ENCODE measurements at regions not wholly inside any gene's neighbourhood (a gene's known extent, or its start where the extent isn't known, plus 50 kb on each side); places are given as distances from the start of the nearest gene placed in this dataset.

DNA sequence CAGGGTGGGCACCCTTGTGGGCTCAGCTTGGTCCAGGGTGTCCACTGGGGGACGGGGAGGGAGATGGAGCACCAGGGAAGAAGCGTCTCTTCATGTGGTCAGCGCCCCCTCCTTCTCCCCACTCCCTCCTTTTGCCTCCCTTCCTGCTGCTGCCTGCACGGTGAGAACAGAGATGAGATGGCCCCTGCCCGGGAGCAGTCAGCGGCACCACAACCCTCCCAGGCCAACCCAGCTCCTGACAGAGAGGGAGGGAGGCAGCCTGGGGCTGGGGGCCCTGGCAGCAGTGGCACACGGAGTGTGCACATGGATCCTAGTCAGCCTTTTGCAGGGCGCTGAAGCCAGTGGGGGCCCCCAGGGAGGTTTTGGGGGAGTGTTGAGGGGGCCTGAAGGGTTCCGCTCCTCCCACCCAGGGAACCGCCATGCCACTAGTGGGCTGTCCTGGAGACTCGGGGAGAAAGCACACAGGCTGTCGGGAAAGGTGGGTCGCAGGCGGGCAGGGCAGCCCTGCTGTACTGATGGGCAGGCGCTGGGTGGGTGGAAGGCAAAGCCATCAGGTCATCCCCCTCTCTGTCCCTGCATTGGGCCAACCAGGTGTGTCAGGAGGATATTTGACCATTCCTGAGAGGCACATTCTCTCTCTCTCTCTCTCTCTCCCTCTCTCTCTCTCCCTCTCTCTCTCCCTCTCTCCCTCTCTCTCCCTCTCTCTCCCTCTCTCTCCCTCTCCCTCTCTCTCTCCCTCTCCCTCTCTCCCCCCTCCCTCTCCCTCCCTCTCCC is 94.3 kb upstream of the BHLHE23 start:
- Histone ChIP-seq H3K9me3 (ENCODE audit: low read depth, low read length) (no peaks in the 10 kb centered on the region), H3K27ac (no peak overlapping the region), H3K9ac (ENCODE audit: insufficient read length) (no peak overlapping the region), H3K4me3 (no peak overlapping the region), H3K36me3 (ENCODE audit: insufficient read depth, low read length) (no peaks in the 10 kb centered on the region)
- no peak for TF ChIP-seq EZH2 (IDR thresholded peaks at IDR 0.05)
- no peak for TF ChIP-seq FOXP2 (optimal IDR thresholded peaks at IDR 0.05; ENCODE audit: control extremely low read depth, extremely low read length, insufficient read depth)
- TF ChIP-seq POLR2AphosphoS5 (IDR thresholded peaks at IDR 0.05; ENCODE audit: borderline replicate concordance, low read depth, low read length): no peak
- no peak for DNase-seq (ENCODE audit: low read depth, low spot score)

- DNase-seq (ENCODE audit: low read depth, low spot score): no peak
- H3K27ac ChIP-seq: no peak overlapping the region
- H3K9me3 ChIP-seq (ENCODE audit: low read depth, low read length): no peaks in the 10 kb centered on the region
- no peaks in the 10 kb centered on the region for H3K36me3 ChIP-seq (ENCODE audit: insufficient read depth, low read length)
- H3K9ac ChIP-seq (ENCODE audit: insufficient read length): no peak overlapping the region
- no peak for TF ChIP-seq FOXP2 (optimal IDR thresholded peaks at IDR 0.05; ENCODE audit: control extremely low read depth, extremely low read length, insufficient read depth)
- TF ChIP-seq POLR2AphosphoS5 (IDR thresholded peaks at IDR 0.05; ENCODE audit: borderline replicate concordance, low read depth, low read length): no peak
- TF ChIP-seq EZH2 (IDR thresholded peaks at IDR 0.05): no peak
- H3K4me3 ChIP-seq: no peak overlapping the region
These were observed 93.6 kb upstream of the BHLHE23 start for GRCh38 chr20:63100174-63100925.

DNA sequence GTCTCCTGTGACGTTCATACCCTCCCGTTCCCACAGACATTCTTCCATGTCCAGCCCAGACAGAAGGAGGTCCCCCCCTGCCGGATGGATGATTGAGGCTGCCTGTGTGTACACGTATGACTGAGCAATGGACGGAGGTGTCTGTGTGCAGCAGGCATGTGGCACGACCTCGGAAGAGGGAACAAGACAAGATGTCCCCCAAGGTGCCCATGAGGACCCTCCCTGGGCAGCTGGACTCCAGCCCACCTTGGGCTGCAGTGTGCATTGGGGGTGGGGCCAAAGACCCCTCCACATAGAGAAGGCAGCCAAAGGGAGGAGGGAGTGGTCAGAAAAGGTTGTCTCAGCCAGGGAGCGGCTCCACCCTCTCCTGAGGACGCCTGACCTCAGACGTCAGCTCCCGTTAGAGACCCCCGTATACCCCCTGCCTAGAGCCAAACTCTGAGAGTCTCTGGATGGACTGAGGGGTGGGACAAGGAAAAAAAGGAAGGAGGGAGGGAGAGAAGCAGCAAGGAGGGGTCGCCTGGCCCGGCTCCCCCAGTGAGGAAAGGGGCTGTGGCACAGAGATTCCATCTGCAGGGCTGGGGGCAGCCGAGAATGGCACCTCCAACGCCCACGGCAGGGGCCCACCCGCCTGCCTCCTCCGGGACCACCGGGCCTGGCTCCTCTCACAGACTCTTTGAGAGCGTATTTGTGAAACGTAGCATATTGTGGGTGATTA is 92.9 kb upstream of the BHLHE23 start:
- H3K4me3 ChIP-seq: no peak overlapping the region
- no peak overlapping the region for H3K27ac ChIP-seq
- no peaks in the 10 kb centered on the region for H3K36me3 ChIP-seq (ENCODE audit: insufficient read depth, low read length)
- H3K9me3 ChIP-seq (ENCODE audit: low read depth, low read length): no peaks in the 10 kb centered on the region
- no peak for TF ChIP-seq FOXP2 (optimal IDR thresholded peaks at IDR 0.05; ENCODE audit: control extremely low read depth, extremely low read length, insufficient read depth)
- TF ChIP-seq POLR2AphosphoS5 (IDR thresholded peaks at IDR 0.05; ENCODE audit: borderline replicate concordance, low read depth, low read length): no peak
- no peak for TF ChIP-seq EZH2 (IDR thresholded peaks at IDR 0.05)
- DNase-seq (ENCODE audit: low read depth, low spot score): no peak
- H3K9ac ChIP-seq (ENCODE audit: insufficient read length): no peak overlapping the region

GRCh38 chr20:63098195-63098810 is 91.5 kb upstream of the BHLHE23 start:
- TF ChIP-seq POLR2AphosphoS5 (IDR thresholded peaks at IDR 0.05; ENCODE audit: borderline replicate concordance, low read depth, low read length) (no peak), FOXP2 (optimal IDR thresholded peaks at IDR 0.05; ENCODE audit: control extremely low read depth, extremely low read length, insufficient read depth) (no peak), EZH2 (IDR thresholded peaks at IDR 0.05) (no peak)
- Histone ChIP-seq H3K9ac (ENCODE audit: insufficient read length) (no peak overlapping the region), H3K4me3 (no peak overlapping the region), H3K9me3 (ENCODE audit: low read depth, low read length) (no peaks in the 10 kb centered on the region), H3K27ac (no peak overlapping the region), H3K36me3 (ENCODE audit: insufficient read depth, low read length) (no peaks in the 10 kb centered on the region)
- no peak for DNase-seq (ENCODE audit: low read depth, low spot score)

- Histone ChIP-seq H3K9ac (ENCODE audit: insufficient read length) (no peak overlapping the region), H3K36me3 (ENCODE audit: insufficient read depth, low read length) (no peaks in the 10 kb centered on the region), H3K9me3 (ENCODE audit: low read depth, low read length) (no peaks in the 10 kb centered on the region), H3K4me3 (no peak overlapping the region), H3K27ac (no peak overlapping the region)
- no peak for TF ChIP-seq FOXP2 (optimal IDR thresholded peaks at IDR 0.05; ENCODE audit: control extremely low read depth, extremely low read length, insufficient read depth)
- no peak for TF ChIP-seq EZH2 (IDR thresholded peaks at IDR 0.05)
- no peak for TF ChIP-seq POLR2AphosphoS5 (IDR thresholded peaks at IDR 0.05; ENCODE audit: borderline replicate concordance, low read depth, low read length)
- no peak for DNase-seq (ENCODE audit: low read depth, low spot score)
These were observed 90.6 kb upstream of the BHLHE23 start for GRCh38 chr20:63097336-63097831.

DNA sequence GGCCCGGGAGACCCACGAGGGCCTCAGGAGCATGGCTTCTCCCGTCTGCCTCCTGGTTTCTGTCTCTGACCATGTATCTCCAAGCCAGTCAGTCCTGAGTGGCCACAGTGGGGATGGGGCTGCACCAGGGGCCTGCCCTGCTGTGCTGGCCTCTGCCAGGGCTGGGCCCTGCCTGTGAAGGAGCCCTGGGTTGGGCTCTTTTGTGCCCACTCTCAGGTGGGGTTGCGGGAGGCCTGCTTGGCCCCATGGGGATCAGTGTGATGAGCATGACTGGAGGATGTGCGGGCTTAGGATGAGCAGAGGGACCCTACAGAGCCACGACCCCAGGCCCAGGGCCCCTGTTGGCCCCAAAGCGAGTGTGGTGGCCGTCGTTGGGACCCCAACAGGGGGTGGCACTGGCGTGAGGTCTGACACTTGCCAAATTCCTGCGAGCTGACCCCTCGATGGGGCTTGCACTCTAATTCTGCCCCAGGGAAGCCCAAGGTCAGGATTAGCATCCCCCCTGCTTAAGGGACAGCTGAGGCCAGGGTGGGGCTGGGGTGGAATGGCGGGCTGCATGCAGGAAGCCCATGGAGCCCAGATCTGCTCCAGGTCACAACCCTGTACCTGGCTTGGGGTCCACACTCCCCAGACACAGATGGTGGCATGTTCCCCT is 90.0 kb upstream of the BHLHE23 start:
- H3K27ac ChIP-seq: no peak overlapping the region
- H3K9ac ChIP-seq (ENCODE audit: insufficient read length): no peak overlapping the region
- no peak overlapping the region for H3K4me3 ChIP-seq
- no peak for DNase-seq (ENCODE audit: low read depth, low spot score)
- no peaks in the 10 kb centered on the region for H3K9me3 ChIP-seq (ENCODE audit: low read depth, low read length)
- TF ChIP-seq FOXP2 (optimal IDR thresholded peaks at IDR 0.05; ENCODE audit: control extremely low read depth, extremely low read length, insufficient read depth): no peak
- H3K36me3 ChIP-seq (ENCODE audit: insufficient read depth, low read length): no peaks in the 10 kb centered on the region

DNA sequence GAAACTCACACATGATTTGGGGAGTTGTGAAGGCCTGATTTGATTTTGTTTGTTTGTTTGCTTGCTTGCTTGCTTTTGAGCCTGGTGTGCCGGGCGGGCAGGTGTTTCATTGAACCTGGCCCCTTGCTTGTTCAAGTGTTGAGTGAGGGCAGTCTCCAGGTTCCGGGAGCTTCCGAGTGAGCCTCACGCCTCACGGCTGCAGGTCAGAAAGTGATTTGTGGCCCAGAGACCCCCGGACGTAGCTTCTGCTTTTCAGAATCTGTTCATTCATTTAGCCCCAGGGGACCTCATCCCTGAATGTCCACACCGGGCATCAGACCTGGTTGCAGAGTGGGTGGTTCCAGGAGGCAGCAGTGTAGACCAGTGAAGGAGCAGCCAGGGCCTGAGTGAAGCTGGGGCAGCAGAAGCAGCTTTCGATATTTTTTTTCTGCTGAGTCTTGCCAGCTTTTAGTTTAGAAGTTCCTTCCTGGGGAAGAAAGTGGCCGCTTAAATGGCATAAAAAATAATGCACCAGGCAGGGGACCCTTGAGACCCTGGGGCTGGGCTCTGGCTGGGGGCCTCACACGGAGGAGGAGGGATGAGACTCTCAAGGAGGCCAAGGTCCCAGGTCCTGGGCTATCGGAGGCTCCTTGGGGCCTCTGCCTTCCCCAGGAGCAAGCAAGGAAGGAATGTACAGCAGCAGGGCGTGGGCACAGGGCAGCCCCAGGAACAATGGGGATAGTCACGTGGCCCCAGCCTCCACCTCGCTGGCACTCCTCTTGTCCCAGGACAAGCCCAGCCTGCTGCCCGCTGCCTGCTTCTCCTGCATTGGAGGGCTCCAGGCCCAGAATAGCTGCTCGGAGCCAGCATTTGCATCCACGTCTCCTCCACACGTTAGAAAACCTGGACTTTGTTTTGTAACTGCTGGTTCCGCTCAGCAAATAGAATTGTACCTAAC is 89.2 kb upstream of the BHLHE23 start:
- H3K9me3 ChIP-seq (ENCODE audit: low read depth, low read length): no peaks in the 10 kb centered on the region
- no peak overlapping the region for H3K9ac ChIP-seq (ENCODE audit: insufficient read length)
- H3K4me3 ChIP-seq: no peak overlapping the region
- no peak for DNase-seq (ENCODE audit: low read depth, low spot score)
- TF ChIP-seq POLR2AphosphoS5 (IDR thresholded peaks at IDR 0.05; ENCODE audit: borderline replicate concordance, low read depth, low read length) (no peak), EZH2 (IDR thresholded peaks at IDR 0.05) (no peak), FOXP2 (optimal IDR thresholded peaks at IDR 0.05; ENCODE audit: control extremely low read depth, extremely low read length, insufficient read depth) (no peak)
- no peaks in the 10 kb centered on the region for H3K36me3 ChIP-seq (ENCODE audit: insufficient read depth, low read length)
- H3K27ac ChIP-seq: no peak overlapping the region

Measured in SK-N-MC (cell line).